Peyer's patch (tissue), 4 donors: ENCODE measurements at regions not wholly inside any gene's neighbourhood (a gene's known extent, or its start where the extent isn't known, plus 50 kb on each side); places are given as distances from the start of the nearest gene placed in this dataset.

Source experiments
- DNase-seq, 3 donors: peaks; one replicate each; pipeline ENCODE4 v3.0.0-alpha.2; 2017 to 2019
- H3K27ac ChIP-seq, 4 donors: fragments of 200-600 bp; sonication (generic); one replicate each; pipeline ENCODE4 v1.5.1; 2016 to 2019
- H3K27me3 ChIP-seq, 2 donors: fragments of 200-600 bp; sonication (generic); one replicate each; pipeline ENCODE4 v1.5.1; 2019
- H3K36me3 ChIP-seq, 3 donors: fragments of 200-600 bp; sonication (generic); one replicate each; pipeline ENCODE4 v1.5.1; 2016 to 2019
- H3K4me1 ChIP-seq, 4 donors: fragments of 200-600 bp; sonication (generic); one replicate each; pipeline ENCODE4 v1.5.1; 2016 to 2019
- H3K4me3 ChIP-seq, 4 donors: fragments of 200-600 bp; sonication (generic); 1 replicate in 3 of 4; 2 replicates in 1 of 4; pipeline ENCODE4 v1.5.1; 2016 to 2019; ENCODE audit warnings: mild to moderate bottlenecking in 1 of 4
- H3K9me3 ChIP-seq, 4 donors: fragments of 200-600 bp; sonication (generic); one replicate each; pipeline ENCODE4 v1.5.1; 2016 to 2019; ENCODE audit warnings: mild to moderate bottlenecking in 1 of 4
- CTCF ChIP-seq, 6 experiments: fragments of 450-650 bp in 4 of 6; fragments of 200-600 bp in 2 of 6; sonication (generic) in 1 of 6; IDR thresholded peaks; one replicate each; pipeline ENCODE4 v1.5.1; 2017 to 2019; ENCODE audit warnings: antibody characterized with exemption in 6 of 6, mild to moderate bottlenecking in 3 of 6, moderate library complexity in 1 of 6
- POLR2A ChIP-seq, 2 donors: fragments of 450-650 bp; IDR thresholded peaks; one replicate each; pipeline ENCODE4 v1.5.1; 2017; ENCODE audit warnings: antibody characterized with exemption in 2 of 2, mild to moderate bottlenecking in 2 of 2, moderate library complexity in 2 of 2

- no peak for DNase-seq
- Histone ChIP-seq H3K9me3 (no peaks in the 10 kb centered on the region), H3K4me1 (no peaks in the 10 kb centered on the region), H3K36me3 (no peaks in the 10 kb centered on the region), H3K27ac (no peak overlapping the region), H3K27me3 (no peaks in the 10 kb centered on the region), H3K4me3 (no peak overlapping the region)
- TF ChIP-seq CTCF (IDR thresholded peaks at IDR 0.05): no peak
Measured at GRCh38 chr12:75759842-75760572, 248.6 kb upstream of the KRR1 start.

- H3K36me3 ChIP-seq: no peaks in the 10 kb centered on the region
- H3K9me3 ChIP-seq: no peaks in the 10 kb centered on the region
- TF ChIP-seq POLR2A (IDR thresholded peaks at IDR 0.05): no peak
- TF ChIP-seq CTCF (IDR thresholded peaks at IDR 0.05): no peak
- no peaks in the 10 kb centered on the region for H3K4me1 ChIP-seq
- no peaks in the 10 kb centered on the region for H3K27me3 ChIP-seq
- DNase-seq: no peak
- H3K4me3 ChIP-seq: no peak overlapping the region
- no peak overlapping the region for H3K27ac ChIP-seq
Measured at GRCh38 chr12:75759196-75759595, 247.8 kb upstream of the KRR1 start.

GRCh38 chr12:75756771-75757170 lies 245.4 kb upstream of the KRR1 start:
- no peak overlapping the region for H3K27ac ChIP-seq
- no peaks in the 10 kb centered on the region for H3K36me3 ChIP-seq
- TF ChIP-seq POLR2A (IDR thresholded peaks at IDR 0.05) (no peak), CTCF (IDR thresholded peaks at IDR 0.05) (no peak)
- H3K4me1 ChIP-seq: no peaks in the 10 kb centered on the region
- no peaks in the 10 kb centered on the region for H3K27me3 ChIP-seq
- H3K9me3 ChIP-seq: no peaks in the 10 kb centered on the region
- no peak for DNase-seq
- H3K4me3 ChIP-seq: no peak overlapping the region

GRCh38 chr12:75756111-75756510 lies 244.7 kb upstream of the KRR1 start:
- TF ChIP-seq CTCF (IDR thresholded peaks at IDR 0.05): no peak
- no peak for TF ChIP-seq POLR2A (IDR thresholded peaks at IDR 0.05)
- DNase-seq: no peak
- H3K27me3 ChIP-seq: no peaks in the 10 kb centered on the region

GRCh38 chr12:75754698-75755097 lies 243.3 kb upstream of the KRR1 start:
- Histone ChIP-seq H3K27ac (no peak overlapping the region), H3K9me3 (no peaks in the 10 kb centered on the region), H3K36me3 (no peaks in the 10 kb centered on the region), H3K4me1 (no peaks in the 10 kb centered on the region), H3K27me3 (no peaks in the 10 kb centered on the region), H3K4me3 (no peak overlapping the region)
- TF ChIP-seq POLR2A (IDR thresholded peaks at IDR 0.05): no peak
- TF ChIP-seq CTCF (IDR thresholded peaks at IDR 0.05): no peak
- DNase-seq: no peak

More at GRCh38 chr12:75756111-75756510, 244.7 kb upstream of the KRR1 start:
- Histone ChIP-seq H3K4me1 (no peaks in the 10 kb centered on the region), H3K9me3 (no peaks in the 10 kb centered on the region), H3K36me3 (no peaks in the 10 kb centered on the region), H3K4me3 (no peak overlapping the region), H3K27ac (no peak overlapping the region)

GRCh38 chr12:75754141-75754540 lies 242.7 kb upstream of the KRR1 start:
- no peak for TF ChIP-seq POLR2A (IDR thresholded peaks at IDR 0.05)
- TF ChIP-seq CTCF (IDR thresholded peaks at IDR 0.05): no peak
- Histone ChIP-seq H3K27ac (no peak overlapping the region), H3K27me3 (no peaks in the 10 kb centered on the region), H3K4me3 (no peak overlapping the region), H3K4me1 (no peaks in the 10 kb centered on the region), H3K36me3 (no peaks in the 10 kb centered on the region), H3K9me3 (no peaks in the 10 kb centered on the region)
- DNase-seq: no peak
